ENCODE measurements at regions not wholly inside any gene's neighbourhood (a gene's known extent, or its start where the extent isn't known, plus 50 kb on each side); places are given as distances from the start of the nearest gene placed in this dataset.
A peak's percentile ranks its signal among the peaks of the same experiment; 100 is the strongest.
"Not testable (repeated sequence)": the region's sequence is repeated elsewhere in the genome, so short reads cannot be mapped to it uniquely, and the experiment has no call there.

DNA sequence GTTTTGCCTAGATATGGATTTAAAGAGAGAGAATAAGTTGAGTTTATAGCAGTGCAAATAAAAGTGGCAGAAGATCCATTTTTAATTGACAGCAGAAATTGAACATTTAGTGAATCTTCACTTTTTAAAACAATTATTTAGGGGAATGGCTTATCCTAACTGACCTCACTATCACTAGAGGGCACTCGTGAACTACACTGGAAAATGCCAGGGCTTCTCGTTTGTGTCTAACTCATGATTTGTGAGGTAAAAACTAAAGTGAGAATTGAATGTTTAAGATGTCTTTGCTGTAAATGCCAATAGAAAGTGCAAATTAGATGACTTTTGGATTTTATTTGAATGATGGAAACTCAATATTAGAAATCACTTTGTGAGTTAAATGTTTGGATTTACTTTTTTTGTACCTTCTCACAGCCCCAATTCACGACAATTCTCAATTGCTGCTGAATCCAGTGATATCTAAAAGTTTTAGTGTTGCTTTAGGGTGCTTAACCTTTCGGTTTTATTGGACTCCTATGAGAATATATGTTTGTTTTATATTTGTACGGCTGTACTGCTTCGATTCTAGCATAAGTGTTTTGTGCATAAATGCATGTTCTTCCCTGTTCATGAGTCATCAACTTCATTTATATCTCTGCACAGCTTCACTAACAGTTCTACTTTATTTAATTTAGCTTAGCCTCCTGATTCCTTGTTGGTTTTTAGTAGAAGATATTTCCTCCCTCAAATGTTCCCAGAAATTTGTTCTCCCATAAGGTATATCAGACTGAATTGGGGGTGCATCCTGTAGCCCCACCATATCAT, 462.1 kb downstream of the MFSD1 start:
- peak; percentile 24 to 58 for DNase-seq (ENCODE audit: low read depth in 2 of 2)

GRCh38 chr3:159265705-159266104, 463.9 kb downstream of the MFSD1 start:
- DNase-seq (ENCODE audit: low read depth in 2 of 2), result no peak

DNA sequence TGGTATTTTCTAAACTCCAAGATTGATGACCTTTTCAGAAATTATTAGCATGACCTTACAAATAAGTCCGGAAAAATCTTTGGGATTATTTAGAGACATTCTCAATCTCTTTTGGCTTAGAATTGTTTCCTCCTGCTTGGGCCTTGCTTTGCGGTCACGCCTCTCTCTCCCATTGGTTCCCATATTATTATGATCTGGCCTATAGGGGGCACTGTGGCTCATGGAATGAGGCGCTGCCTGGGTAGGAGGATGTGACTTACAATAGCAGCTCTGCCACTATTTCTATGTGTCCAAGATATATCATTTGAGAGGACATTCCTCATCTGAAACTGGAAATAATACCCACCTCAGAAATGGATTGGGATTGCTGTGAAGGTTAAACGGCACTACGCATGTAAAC, 464.9 kb downstream of the MFSD1 start:
- DNase-seq (ENCODE audit: low read depth in 2 of 2), result no peak

DNA sequence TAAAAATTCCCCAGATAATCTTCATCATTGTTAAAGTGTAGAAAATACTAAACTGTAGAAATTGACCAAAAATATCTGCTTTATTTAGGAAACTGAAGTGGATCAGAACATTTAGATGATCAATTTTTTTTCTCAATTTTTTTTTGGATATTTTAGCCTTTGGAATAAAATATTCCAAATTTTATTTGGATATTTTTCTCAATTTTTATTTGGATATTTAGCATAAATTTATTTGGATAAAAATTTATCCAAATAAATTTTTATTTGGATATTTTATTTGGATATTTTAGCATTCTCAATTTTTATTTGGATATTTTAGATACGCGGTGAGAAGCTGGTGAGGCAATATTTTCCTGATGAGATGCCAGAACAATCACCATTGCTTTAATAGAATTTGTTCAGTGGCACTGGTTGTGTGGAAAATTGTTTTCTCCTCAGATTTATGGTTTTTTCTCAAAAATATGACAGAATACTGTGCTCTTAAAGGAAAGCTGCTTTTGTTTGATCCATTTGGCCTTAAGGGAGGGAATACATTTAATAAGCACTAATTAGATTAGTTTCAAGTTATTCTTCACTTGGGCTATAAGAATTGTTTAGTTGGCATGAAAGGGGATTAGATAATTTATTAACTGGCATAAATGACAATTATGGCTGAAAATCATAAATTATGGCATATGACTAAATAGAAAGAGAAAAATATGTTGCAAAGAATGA, 470.1 kb downstream of the MFSD1 start:
- no peak for DNase-seq (ENCODE audit: low read depth in 2 of 2)

- DNase-seq (ENCODE audit: low read depth in 2 of 2), result no peak
Measured at GRCh38 chr3:159273070-159273469, 471.2 kb downstream of the MFSD1 start.

GRCh38 chr3:159273608-159274007, 471.8 kb downstream of the MFSD1 start:
- peak; percentile 24 to 65 for DNase-seq (ENCODE audit: low read depth in 2 of 2)

GRCh38 chr3:159275741-159276140, 473.9 kb downstream of the MFSD1 start:
- no peak for DNase-seq (ENCODE audit: low read depth in 2 of 2)

DNA sequence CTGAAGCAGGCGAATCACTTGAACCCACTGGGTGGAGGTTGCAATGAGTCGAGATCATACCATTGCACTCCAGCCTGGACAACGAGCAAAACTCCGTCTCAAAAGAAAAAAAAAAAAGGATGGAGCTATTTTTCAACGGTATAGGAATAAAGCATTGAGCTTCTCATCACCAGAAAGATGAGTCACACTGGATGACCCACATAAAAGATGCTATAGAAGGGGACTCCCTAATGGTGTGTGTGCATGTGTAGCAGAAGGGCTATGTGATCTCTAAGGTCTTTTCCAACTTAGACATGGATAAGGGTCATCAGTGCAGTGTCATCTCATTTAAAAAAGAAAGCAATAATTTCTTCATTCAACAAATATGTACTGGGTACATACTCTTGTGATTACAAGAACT, 476.0 kb downstream of the MFSD1 start:
- no peak for DNase-seq (ENCODE audit: low read depth in 2 of 2)

- DNase-seq (ENCODE audit: low read depth in 2 of 2), result no peak
Measured at GRCh38 chr3:159280386-159281191, 478.7 kb downstream of the MFSD1 start.

- DNase-seq (ENCODE audit: low read depth in 2 of 2), result no peak
Measured at GRCh38 chr3:159293493-159293892, 491.6 kb downstream of the MFSD1 start.

DNA sequence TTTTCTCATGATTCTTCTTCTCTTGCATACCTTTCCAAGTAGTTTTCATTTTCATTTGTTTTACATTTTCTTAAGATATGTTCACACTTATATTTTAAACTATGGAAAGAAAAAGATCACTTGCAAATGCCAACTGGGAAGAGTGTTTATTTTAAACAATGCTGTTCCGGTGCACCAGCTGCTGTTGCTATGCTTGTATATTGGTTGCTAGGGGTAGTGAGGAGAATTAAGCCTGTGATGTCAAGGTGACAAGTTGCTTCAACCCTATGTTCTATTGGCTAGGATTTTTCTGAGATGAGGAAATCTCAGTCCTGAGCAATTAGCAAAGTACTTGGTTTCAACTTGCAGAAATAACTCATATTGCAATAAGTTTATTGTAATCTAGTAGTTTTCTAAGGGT, 500.1 kb downstream of the MFSD1 start:
- no peak for DNase-seq (ENCODE audit: low read depth in 2 of 2)

GRCh38 chr3:159305017-159305416, 503.2 kb downstream of the MFSD1 start:
- no peak for DNase-seq (ENCODE audit: low read depth in 2 of 2)

GRCh38 chr3:159316706-159317105, 514.9 kb downstream of the MFSD1 start:
- DNase-seq (ENCODE audit: low read depth in 2 of 2), result not testable (repeated sequence)

GRCh38 chr3:159319156-159319555, 517.3 kb downstream of the MFSD1 start:
- DNase-seq (ENCODE audit: low read depth in 2 of 2), result no peak

DNA sequence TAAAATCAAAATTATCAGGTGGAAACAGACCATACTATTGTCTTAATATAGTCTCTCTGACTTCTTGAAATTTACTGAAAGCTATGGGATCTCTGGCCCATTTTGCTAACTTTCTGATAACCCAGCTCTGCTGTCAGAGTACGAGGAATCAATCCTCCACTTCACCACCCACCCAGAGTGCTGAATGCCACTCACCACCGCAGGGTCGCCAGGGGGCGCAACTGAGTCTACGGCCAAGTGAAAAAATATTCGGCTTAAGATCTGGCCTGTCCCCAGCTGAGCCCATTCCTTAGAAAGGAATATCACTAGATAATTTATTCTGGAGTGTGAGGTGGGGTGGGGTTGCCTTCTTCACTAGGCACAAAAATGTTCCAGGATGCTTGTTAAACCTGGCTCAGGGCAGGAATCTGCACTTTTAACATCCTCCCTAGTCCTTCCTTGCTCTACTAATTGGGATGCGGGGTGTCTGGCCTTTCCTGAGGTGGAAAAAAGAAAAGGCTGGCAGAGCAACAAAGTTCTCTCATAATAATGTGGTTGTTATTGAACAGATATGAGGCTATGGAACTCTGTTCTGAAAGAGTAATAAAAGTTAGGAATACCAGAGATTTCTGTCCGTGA, 520.6 kb downstream of the MFSD1 start:
- peak in 1 of 2 donors; percentile 31 for DNase-seq (ENCODE audit: low read depth in 2 of 2)

DNA sequence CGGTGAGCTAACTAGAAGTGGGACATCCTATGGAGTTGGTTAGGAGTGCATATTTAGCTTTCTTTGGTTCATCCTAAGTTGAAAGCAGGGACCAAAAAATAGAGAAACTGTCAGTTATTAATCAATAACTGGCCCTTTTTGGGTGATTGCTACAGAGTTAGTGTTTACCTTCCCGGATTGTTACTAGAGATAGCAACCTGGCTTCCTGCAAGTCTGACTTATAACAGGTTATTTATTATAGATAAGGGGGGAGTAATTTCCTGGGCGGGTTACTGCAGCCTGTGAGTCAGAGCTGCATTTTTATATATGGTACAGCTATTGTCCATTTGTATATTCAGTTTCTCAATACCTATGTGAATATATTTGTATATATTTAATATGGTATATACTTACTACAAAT, 522.0 kb downstream of the MFSD1 start:
- DNase-seq (ENCODE audit: low read depth in 2 of 2), result no peak

- no peak for DNase-seq (ENCODE audit: low read depth in 2 of 2)
Measured at GRCh38 chr3:159326998-159327397, 525.1 kb downstream of the MFSD1 start.

DNA sequence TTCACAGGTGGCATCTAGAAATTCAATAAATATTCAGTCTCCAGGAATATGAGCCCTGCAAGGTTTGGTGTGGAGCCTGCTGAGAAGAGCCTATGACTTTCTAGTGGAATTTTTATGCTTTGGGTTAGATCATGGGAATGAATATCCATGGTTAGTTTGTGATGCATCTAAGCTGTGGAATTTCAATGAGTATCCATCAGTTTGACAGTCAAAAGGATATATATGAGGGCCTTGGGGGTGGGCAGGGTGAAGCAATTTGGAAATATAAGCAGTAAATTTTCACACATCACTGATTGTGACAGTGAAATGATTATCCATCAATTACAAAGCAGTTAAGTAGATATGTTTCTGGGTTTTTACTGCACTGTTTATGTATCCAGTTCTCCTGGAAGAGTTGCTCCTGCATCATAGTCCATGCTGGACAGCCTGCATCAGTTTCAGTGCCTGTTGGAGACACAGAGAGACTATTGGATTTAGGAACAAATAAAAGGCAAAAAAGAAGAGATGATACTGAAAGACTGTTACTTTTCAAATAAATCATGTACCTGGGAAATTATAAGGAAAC, 530.8 kb downstream of the MFSD1 start:
- no peak for DNase-seq (ENCODE audit: low read depth in 2 of 2)

GRCh38 chr3:159339131-159339530, 537.3 kb downstream of the MFSD1 start:
- no peak for DNase-seq (ENCODE audit: low read depth in 2 of 2)

- DNase-seq (ENCODE audit: low read depth in 2 of 2), result no peak
Measured at GRCh38 chr3:159340877-159341500, 539.1 kb downstream of the MFSD1 start.
